Astrocyte (in vitro differentiated cells and primary cell): ENCODE measurements at regions not wholly inside any gene's neighbourhood (a gene's known extent, or its start where the extent isn't known, plus 50 kb on each side); places are given as distances from the start of the nearest gene placed in this dataset.
"Not testable (repeated sequence)": the region's sequence is repeated elsewhere in the genome, so short reads cannot be mapped to it uniquely, and the experiment has no call there.

Experiments used
- CTCF ChIP-seq: IDR thresholded peaks from 2 replicates; pipeline ENCODE4 v1.5.1; 2011; ENCODE audit warnings: low read depth, mild to moderate bottlenecking, inconsistent platforms, low read length, moderate library complexity; ENCODE audit not compliant: insufficient read depth
- EZH2 ChIP-seq: IDR thresholded peaks from 2 replicates; pipeline ENCODE4 v1.6.1; 2012; ENCODE audit warnings: mild to moderate bottlenecking, low read length, inconsistent platforms; ENCODE audit not compliant: insufficient read depth

- TF ChIP-seq CTCF, EZH2: not testable (repeated sequence)
These were observed 195.1 kb downstream of the GPAT3 start for GRCh38 chr4:83730958-83731357.
